ENCODE measurements at regions not wholly inside any gene's neighbourhood (a gene's known extent, or its start where the extent isn't known, plus 50 kb on each side); places are given as distances from the start of the nearest gene placed in this dataset.

- WGBS (ENCODE audit: insufficient coverage): 38% methylated on average over 2 of the region's 2 CpGs
- Mint-ChIP-seq H3K27ac (no peak overlapping the region), H3K9me3 (peaks cover 2 to 7% of the 10 kb centered on the region in 2 donors), H3K36me3 (no peaks in the 10 kb centered on the region), H3K4me3 (no peak overlapping the region), H3K27me3 (ENCODE audit: low read depth in 2 of 2) (no peaks in the 10 kb centered on the region), H3K4me1 (no peaks in the 10 kb centered on the region)
- Histone ChIP-seq H3K27me3 (ENCODE audit: control insufficient read depth, insufficient read depth, low read length) (no peaks in the 10 kb centered on the region), H3K9me3 (ENCODE audit: control insufficient read depth, insufficient read depth, low read length) (no peaks in the 10 kb centered on the region), H3K4me3 (ENCODE audit: low read length) (no peak overlapping the region), H3K27ac (ENCODE audit: low read length) (no peak overlapping the region), H3K36me3 (ENCODE audit: control insufficient read depth, insufficient read depth, low read length) (no peaks in the 10 kb centered on the region), H3K4me1 (ENCODE audit: control insufficient read depth, insufficient read depth, low read length) (no peaks in the 10 kb centered on the region)
- intact Hi-C loops (cut with micrococcal nuclease): no loop called here
- DNase-seq (no peak), ATAC-seq (no peak)
- TF ChIP-seq CTCF (IDR thresholded peaks at IDR 0.05): no peak
These were observed 439.4 kb upstream of the RBMS3 start for GRCh38 chr3:28841441-28841840.

GRCh38 chr3:28844298-28845005 is 436.4 kb upstream of the RBMS3 start:
- Mint-ChIP-seq H3K27me3 (ENCODE audit: low read depth in 2 of 2) (no peaks in the 10 kb centered on the region), H3K36me3 (no peaks in the 10 kb centered on the region), H3K9me3 (peaks cover 0 to 4% of the 10 kb centered on the region in 2 donors), H3K27ac (no peak overlapping the region), H3K4me1 (no peaks in the 10 kb centered on the region), H3K4me3 (no peak overlapping the region)
- no peak overlapping the region for H3K4me3 ChIP-seq (ENCODE audit: low read length)
- no peak for DNase-seq
- no peaks in the 10 kb centered on the region for H3K9me3 ChIP-seq (ENCODE audit: control insufficient read depth, insufficient read depth, low read length)
- TF ChIP-seq CTCF (IDR thresholded peaks at IDR 0.05): no peak
- intact Hi-C loops (cut with micrococcal nuclease): no loop called here
- no peak for ATAC-seq
- H3K27me3 ChIP-seq (ENCODE audit: control insufficient read depth, insufficient read depth, low read length): no peaks in the 10 kb centered on the region
- H3K4me1 ChIP-seq (ENCODE audit: control insufficient read depth, insufficient read depth, low read length): no peaks in the 10 kb centered on the region
- no peak overlapping the region for H3K27ac ChIP-seq (ENCODE audit: low read length)
- H3K36me3 ChIP-seq (ENCODE audit: control insufficient read depth, insufficient read depth, low read length): no peaks in the 10 kb centered on the region
- 94% methylated on average over 12 of the region's 12 CpGs for whole genome bisulfite sequencing (ENCODE audit: insufficient coverage)

- no peak for DNase-seq
- no peak for TF ChIP-seq CTCF (IDR thresholded peaks at IDR 0.05)
- Histone ChIP-seq H3K4me1 (ENCODE audit: control insufficient read depth, insufficient read depth, low read length) (no peaks in the 10 kb centered on the region), H3K4me3 (ENCODE audit: low read length) (no peak overlapping the region), H3K36me3 (ENCODE audit: control insufficient read depth, insufficient read depth, low read length) (no peaks in the 10 kb centered on the region), H3K27ac (ENCODE audit: low read length) (no peak overlapping the region), H3K27me3 (ENCODE audit: control insufficient read depth, insufficient read depth, low read length) (no peaks in the 10 kb centered on the region), H3K9me3 (ENCODE audit: control insufficient read depth, insufficient read depth, low read length) (no peaks in the 10 kb centered on the region)
- peaks cover 0 to 4% of the 10 kb centered on the region in 2 donors for H3K9me3 Mint-ChIP-seq
- no peak for ATAC-seq
- intact Hi-C loops (cut with micrococcal nuclease): no loop called here
- no peaks in the 10 kb centered on the region for H3K36me3 Mint-ChIP-seq
- no peak overlapping the region for H3K27ac Mint-ChIP-seq
- H3K4me3 Mint-ChIP-seq: no peak overlapping the region
- WGBS (ENCODE audit: insufficient coverage): 88% methylated on average over 4 of the region's 4 CpGs
- no peaks in the 10 kb centered on the region for H3K4me1 Mint-ChIP-seq
- H3K27me3 Mint-ChIP-seq (ENCODE audit: low read depth in 2 of 2): no peaks in the 10 kb centered on the region
These were observed 435.9 kb upstream of the RBMS3 start for GRCh38 chr3:28845006-28845324.

- H3K36me3 Mint-ChIP-seq: no peaks in the 10 kb centered on the region
- H3K27me3 Mint-ChIP-seq (ENCODE audit: low read depth in 2 of 2): no peaks in the 10 kb centered on the region
- H3K4me3 Mint-ChIP-seq: no peak overlapping the region
- H3K4me1 ChIP-seq (ENCODE audit: control insufficient read depth, insufficient read depth, low read length): no peaks in the 10 kb centered on the region
- no peak for TF ChIP-seq CTCF (IDR thresholded peaks at IDR 0.05)
- 92% methylated on average over 14 of the region's 14 CpGs for WGBS (ENCODE audit: insufficient coverage)
- H3K27ac ChIP-seq (ENCODE audit: low read length): no peak overlapping the region
- H3K9me3 Mint-ChIP-seq: peaks cover 0 to 4% of the 10 kb centered on the region in 2 donors
- H3K9me3 ChIP-seq (ENCODE audit: control insufficient read depth, insufficient read depth, low read length): no peaks in the 10 kb centered on the region
- intact Hi-C loops (cut with micrococcal nuclease): no loop called here
- ATAC-seq: no peak
- H3K36me3 ChIP-seq (ENCODE audit: control insufficient read depth, insufficient read depth, low read length): no peaks in the 10 kb centered on the region
- no peak for DNase-seq
- no peak overlapping the region for H3K4me3 ChIP-seq (ENCODE audit: low read length)
- H3K27ac Mint-ChIP-seq: no peak overlapping the region
- no peaks in the 10 kb centered on the region for H3K27me3 ChIP-seq (ENCODE audit: control insufficient read depth, insufficient read depth, low read length)
- H3K4me1 Mint-ChIP-seq: no peaks in the 10 kb centered on the region
These were observed 433.8 kb upstream of the RBMS3 start for GRCh38 chr3:28846971-28847478.
